ENCODE measurements at regions not wholly inside any gene's neighbourhood (a gene's known extent, or its start where the extent isn't known, plus 50 kb on each side); places are given as distances from the start of the nearest gene placed in this dataset.

- TF ChIP-seq CTCF (IDR thresholded peaks at IDR 0.05; ENCODE audit: low read depth, low read length) = no peak
- no peak for TF ChIP-seq POLR2A (IDR thresholded peaks at IDR 0.05; ENCODE audit: extremely low read depth, insufficient read length)
These were observed 59.6 kb upstream of the CENPW start for GRCh38 chr6:126280287-126280686.
